Mucosa of descending colon (tissue), 3 donors: ENCODE measurements at regions not wholly inside any gene's neighbourhood (a gene's known extent, or its start where the extent isn't known, plus 50 kb on each side); places are given as distances from the start of the nearest gene placed in this dataset.

Experiments
- ATAC-seq: fragments of 200-7000 bp; cut with Tn5 transposase; one replicate; pipeline ENCODE4 v1.9.1; 2020; ENCODE audit warnings: mild to moderate bottlenecking, moderate library complexity
- DNase-seq, 3 donors: peaks; one replicate each; pipeline ENCODE4 v3.0.0-alpha.2; 2020
- H3K36me3 ChIP-seq: fragments of 200-600 bp; one replicate; pipeline ENCODE4 v1.8.0; 2021; ENCODE audit warnings: low read depth, mild to moderate bottlenecking
- H3K4me1 ChIP-seq: fragments of 200-600 bp; one replicate; pipeline ENCODE4 v1.8.0; 2021; ENCODE audit warnings: low read depth, mild to moderate bottlenecking
- H3K4me3 ChIP-seq: fragments of 200-600 bp; one replicate; pipeline ENCODE4 v1.8.0; 2021; ENCODE audit warnings: mild to moderate bottlenecking
- H3K9me3 ChIP-seq: fragments of 200-600 bp; one replicate; pipeline ENCODE4 v1.8.0; 2021; ENCODE audit warnings: mild to moderate bottlenecking
- CTCF ChIP-seq: fragments of 200-600 bp; IDR thresholded peaks from one replicate; pipeline ENCODE4 v1.8.0; 2022; ENCODE audit warnings: antibody characterized with exemption, mild to moderate bottlenecking
- intact Hi-C, 2 donors: fragments of 100-400 bp; cut with DNase I in 1 of 2; cut with micrococcal nuclease in 1 of 2; formaldehyde crosslinking; loops; one replicate each; pipeline versions ENCODE4 v1.11.0 to v1.11.1; 2022; cut with DNase I, micrococcal nuclease
- donor health status: DM: no; HTN: no; CAD: no; lungs with moderate emphysema.
- donor health status: DM: no; HTN: no; CAD: no.
- donor health status: DM: no; HTN: yes; CAD: no.

GRCh38 chr9:119078015-119078414, 291.2 kb downstream of the BRINP1 start:
- intact Hi-C loops, result no loop called here
- Histone ChIP-seq H3K36me3 (no peaks in the 10 kb centered on the region), H3K9me3 (no peaks in the 10 kb centered on the region), H3K4me3 (no peak overlapping the region), H3K4me1 (no peaks in the 10 kb centered on the region)
- ATAC-seq, result no peak
- TF ChIP-seq CTCF, result no peak
- no peak for DNase-seq

GRCh38 chr9:119083673-119084072, 285.6 kb downstream of the BRINP1 start:
- no peak for DNase-seq
- Histone ChIP-seq H3K4me3 (no peak overlapping the region), H3K36me3 (no peaks in the 10 kb centered on the region), H3K4me1 (no peaks in the 10 kb centered on the region), H3K9me3 (no peaks in the 10 kb centered on the region)
- intact Hi-C loops, result no loop called here
- no peak for ATAC-seq
- TF ChIP-seq CTCF, result no peak

- ATAC-seq, result no peak
- Histone ChIP-seq H3K4me1 (no peaks in the 10 kb centered on the region), H3K4me3 (no peak overlapping the region), H3K36me3 (no peaks in the 10 kb centered on the region), H3K9me3 (no peaks in the 10 kb centered on the region)
- DNase-seq, result no peak
- intact Hi-C loops, result no loop called here
- no peak for TF ChIP-seq CTCF
These were observed 282.6 kb downstream of the BRINP1 start for GRCh38 chr9:119086590-119086989.

- ATAC-seq (no peak), DNase-seq (no peak)
- intact Hi-C loops, result no loop called here
- H3K36me3 ChIP-seq, result no peaks in the 10 kb centered on the region
- no peaks in the 10 kb centered on the region for H3K4me1 ChIP-seq
- no peak for TF ChIP-seq CTCF
- H3K9me3 ChIP-seq, result no peaks in the 10 kb centered on the region
- no peak overlapping the region for H3K4me3 ChIP-seq
These were observed 281.2 kb downstream of the BRINP1 start for GRCh38 chr9:119088002-119088547.

GRCh38 chr9:119091074-119091473, 278.2 kb downstream of the BRINP1 start:
- intact Hi-C loops, result no loop called here
- no peak for ATAC-seq
- no peaks in the 10 kb centered on the region for H3K36me3 ChIP-seq
- no peaks in the 10 kb centered on the region for H3K9me3 ChIP-seq
- H3K4me1 ChIP-seq, result no peaks in the 10 kb centered on the region
- no peak overlapping the region for H3K4me3 ChIP-seq
- no peak for DNase-seq
- TF ChIP-seq CTCF, result no peak

- intact Hi-C loops, result no loop called here
- no peak for ATAC-seq
- no peak for DNase-seq
- no peaks in the 10 kb centered on the region for H3K9me3 ChIP-seq
- H3K36me3 ChIP-seq, result no peaks in the 10 kb centered on the region
- no peak for TF ChIP-seq CTCF
- no peaks in the 10 kb centered on the region for H3K4me1 ChIP-seq
- H3K4me3 ChIP-seq, result no peak overlapping the region
These were observed 277.1 kb downstream of the BRINP1 start for GRCh38 chr9:119092125-119092524.
